ENCODE measurements at regions not wholly inside any gene's neighbourhood (a gene's known extent, or its start where the extent isn't known, plus 50 kb on each side); places are given as distances from the start of the nearest gene placed in this dataset.
A peak's percentile ranks its signal among the peaks of the same experiment; 100 is the strongest.

DNA sequence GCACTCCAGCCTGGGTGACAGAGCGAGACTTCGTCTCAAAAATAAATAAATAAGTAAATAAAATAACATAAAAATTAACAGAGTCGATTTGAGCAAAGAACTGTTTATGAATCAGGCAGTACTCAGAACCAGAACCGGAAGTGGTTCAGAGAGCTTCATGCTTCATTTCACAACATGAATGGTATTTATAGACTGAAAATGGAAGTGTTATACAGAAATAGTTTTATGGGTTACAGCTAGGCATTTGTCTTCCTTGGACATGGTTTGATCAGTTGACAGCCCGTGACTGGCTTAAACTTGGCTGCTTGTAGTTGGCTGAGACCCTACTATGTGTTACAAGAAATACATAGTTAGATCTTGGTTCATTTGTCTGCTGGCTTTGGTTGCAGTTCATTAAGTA lies 216.0 kb upstream of the MCTP2 start:
- DNase-seq (ENCODE audit: low spot score) = no peak
- FAIRE-seq = no peak

DNA sequence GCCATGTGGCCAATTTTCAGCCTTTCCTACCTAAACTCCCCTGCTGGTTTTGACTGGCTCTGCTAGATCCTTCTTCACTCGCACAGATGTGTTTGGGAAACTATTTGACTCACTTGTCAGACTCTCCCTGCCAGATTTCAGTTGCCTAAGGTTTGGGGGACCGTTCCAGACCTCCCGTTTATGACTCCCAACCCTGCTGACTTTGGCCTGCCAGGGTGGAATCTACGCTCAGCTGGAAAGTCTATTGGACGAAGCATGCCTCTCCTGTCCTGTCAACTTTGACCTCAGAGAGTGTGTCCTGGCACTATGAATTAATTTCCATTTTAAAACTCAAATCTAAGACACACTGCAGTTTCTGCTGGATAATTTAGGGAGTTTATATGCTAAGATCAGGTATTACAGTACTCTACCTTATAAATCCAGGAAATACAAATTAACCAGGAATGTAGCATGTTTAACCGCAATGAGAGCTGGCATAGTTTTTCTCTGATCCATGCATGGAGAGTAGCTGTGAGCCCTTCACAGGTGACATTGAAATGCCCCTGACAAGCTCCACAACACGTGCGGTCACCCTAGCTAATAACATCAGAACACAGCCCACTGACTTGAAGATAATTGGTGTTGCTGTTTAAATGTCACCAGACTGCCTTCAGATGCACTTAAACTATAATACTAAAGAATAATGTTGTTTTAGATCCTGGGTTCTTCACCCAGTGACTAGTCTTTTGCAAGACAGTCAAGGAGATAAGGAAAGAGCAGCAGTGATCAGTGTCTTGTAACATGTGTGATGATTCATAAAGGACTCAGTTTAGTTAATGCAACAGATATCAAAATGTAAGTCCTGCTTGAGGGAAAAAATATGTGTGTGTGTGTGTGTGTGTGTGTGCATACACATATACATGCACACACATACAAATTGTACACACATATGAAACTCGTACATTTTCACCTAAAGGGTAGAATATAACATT lies 223.0 kb upstream of the MCTP2 start:
- DNase-seq (ENCODE audit: low spot score) (no peak), FAIRE-seq (no peak)

DNA sequence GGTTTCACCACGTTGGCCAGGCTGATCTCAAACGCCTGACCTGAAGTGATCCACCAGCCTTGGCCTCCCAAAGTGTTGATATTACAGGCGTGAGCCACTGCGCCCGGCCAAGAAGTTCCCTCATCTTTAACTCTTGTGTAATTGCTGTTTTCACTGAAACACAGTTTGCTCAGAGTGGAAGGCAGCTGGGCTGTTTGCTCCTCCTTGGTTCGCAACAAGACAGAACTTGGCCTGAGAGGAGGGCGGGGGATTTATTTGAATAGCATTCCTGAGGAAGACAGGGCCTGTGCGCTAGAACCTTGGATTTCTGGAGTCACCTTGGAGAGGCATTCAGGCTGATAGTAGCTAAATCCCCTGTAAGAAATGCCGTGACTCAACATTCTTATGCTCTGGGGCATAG lies 226.7 kb upstream of the MCTP2 start:
- FAIRE-seq (no peak), DNase-seq (ENCODE audit: low spot score) (no peak)

DNA sequence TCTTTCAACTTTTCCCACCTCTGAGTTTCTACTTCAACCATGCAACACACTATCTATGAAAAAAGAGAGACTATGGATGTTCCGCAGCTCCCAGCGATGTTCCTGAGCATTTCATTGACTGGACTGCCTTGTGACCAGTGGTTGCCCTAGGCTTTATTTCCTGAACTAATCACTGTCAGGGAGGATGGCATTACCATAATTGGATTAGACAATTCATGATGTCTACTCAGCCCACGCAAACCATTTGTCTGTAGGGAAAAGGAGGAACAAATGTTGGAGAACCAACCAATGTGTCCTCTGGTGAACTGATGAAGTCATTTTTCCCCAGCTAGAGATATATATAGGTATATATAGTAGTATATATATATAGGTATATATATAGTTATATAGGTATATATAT lies 229.3 kb upstream of the MCTP2 start:
- FAIRE-seq (no peak), DNase-seq (ENCODE audit: low spot score) (no peak)

DNA sequence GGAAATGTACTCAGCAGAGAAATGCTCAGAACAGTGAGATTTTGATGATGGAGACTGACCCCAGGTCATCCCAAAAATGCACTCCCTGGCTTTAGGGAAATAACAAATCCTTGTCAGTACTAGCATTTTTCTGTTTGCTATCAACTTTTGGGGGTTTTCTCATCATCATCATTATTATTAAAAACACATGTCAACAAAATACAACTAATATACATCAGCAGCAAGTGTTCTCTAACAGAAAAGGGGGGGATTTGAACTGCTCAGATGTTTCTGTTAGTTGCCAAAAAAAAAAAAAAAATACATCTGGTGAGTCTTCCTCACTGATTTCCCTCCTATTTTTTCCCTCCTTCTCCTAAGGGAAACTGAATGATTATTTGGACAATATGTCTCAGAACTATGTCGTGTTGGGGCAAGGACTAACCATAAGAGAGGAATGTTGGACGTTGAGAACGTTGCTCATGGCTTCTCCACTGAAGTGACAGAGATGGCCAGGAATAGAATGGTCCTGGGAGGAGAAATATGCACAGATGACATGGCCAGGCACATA lies 230.0 kb upstream of the MCTP2 start:
- DNase-seq (ENCODE audit: low spot score) (no peak), FAIRE-seq (no peak)

DNA sequence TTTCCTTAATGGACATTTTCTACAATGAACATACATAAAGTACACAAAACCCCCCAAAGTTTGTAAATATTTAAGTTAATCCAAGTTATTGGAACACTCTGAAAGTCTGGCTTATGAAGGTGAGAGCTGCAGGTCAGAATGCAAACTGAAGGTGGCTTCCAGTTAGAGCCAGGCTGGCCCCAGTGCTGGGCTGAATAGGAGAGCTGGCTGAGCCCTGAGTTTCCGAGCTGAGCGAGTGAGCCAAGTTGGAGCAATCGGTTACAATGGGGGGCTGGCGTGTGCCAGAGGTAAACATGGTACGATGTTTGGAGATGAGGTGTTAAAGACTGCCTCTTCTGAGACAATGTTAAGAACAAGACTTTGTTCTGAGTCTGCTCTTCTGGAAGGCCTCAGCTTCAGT lies 230.8 kb upstream of the MCTP2 start:
- FAIRE-seq (no peak), DNase-seq (ENCODE audit: low spot score) (no peak)

DNA sequence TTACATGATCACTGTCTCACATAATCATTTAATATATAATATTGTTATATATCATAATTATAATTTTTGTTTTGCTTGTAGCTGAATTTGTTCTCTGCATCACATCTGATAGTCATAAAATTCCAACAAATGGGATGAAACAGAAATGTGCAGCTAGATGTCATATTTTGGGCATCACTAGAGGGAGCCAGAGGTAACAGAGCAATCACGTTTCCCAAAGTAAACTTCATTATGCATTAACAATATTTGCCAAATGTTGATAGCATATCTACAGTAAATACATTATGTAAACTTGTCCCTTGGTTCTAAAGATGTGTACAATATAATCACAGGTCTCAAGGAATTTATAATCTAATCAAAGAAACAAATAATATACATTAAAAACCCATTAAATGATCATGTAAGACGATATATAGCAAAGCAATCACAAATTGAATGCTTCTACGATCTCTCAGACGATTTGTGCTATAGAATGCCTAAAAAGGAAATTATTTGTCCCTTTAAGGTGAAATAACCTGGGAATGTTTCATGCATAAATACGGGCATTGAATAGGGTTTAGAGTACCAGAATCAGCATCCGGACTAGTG lies 234.2 kb upstream of the MCTP2 start:
- DNase-seq (ENCODE audit: low spot score) (no peak), FAIRE-seq (peak; percentile 67)

DNA sequence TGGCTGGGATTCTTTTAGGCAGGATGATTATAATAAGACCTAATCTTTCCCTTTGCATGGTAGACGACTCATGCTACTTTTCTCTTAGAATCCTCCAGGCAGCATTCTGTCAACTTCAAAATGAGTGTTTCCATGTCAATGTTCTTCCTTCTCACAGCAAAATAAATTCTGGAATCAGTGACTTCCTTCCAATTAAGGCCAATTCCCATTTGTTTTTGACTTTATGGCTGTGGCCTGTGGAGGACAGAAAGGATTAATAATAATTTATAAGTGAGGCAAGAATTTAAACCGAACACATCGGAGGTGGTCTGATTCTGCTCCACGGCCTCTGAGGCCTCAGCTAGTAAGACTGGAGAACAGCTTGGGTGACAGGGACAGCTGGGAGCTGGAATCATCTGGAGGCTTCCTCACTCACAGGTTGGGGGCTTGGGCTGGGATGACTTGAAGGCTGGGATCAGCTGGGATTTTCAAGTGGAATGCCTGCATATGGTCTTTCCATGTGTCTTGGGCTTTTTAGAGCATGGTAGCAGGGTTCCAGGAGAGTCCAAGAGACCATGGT lies 241.8 kb upstream of the MCTP2 start:
- FAIRE-seq (no peak), DNase-seq (ENCODE audit: low spot score) (no peak)

DNA sequence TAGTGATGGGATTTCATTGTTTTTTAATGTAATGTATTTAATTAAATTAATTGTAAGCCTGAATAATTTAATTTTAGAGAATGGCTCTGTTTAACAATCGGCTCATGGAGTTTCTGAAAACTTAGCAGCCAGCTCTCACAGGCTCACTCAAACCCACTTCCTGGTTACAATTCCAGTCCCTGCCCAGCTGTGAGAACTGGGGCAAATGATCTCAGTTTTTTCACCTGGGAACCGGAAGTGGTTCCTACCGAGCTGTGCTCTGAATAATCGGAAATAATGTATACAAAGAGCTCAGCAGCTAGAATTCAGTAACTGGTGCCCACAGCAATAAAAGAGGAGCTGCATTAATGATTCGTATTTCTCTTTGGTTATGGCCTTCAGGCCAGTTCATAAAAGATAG lies 244.3 kb upstream of the MCTP2 start:
- DNase-seq (ENCODE audit: low spot score) (no peak), FAIRE-seq (no peak)

DNA sequence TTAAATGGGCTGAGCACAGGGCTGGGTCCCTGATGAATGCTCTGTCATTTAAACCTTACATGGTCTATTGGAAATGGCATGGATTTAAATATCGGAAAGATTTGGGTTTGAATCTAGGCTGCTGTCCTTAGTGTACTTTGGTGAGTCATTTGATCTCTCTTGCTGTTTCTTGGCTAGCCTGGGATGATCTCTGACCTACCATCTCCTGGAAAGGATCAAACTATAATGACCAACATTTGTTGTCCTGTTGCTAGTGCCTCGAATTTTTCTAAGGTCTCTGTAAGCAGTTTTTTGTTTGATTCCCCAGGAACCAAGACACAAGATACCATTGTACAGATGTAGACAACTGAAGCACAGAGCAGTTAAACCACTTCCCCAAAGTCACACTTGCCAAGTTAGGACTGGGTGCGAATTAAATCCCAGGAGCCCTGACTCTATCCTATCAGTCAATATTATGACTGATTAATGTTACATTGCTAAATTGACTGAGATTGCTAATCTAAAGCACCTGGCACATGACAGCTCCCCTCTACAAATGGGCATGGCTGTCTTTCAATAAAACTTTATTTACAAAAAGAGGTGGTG lies 244.9 kb upstream of the MCTP2 start:
- FAIRE-seq (no peak), DNase-seq (ENCODE audit: low spot score) (no peak)

DNA sequence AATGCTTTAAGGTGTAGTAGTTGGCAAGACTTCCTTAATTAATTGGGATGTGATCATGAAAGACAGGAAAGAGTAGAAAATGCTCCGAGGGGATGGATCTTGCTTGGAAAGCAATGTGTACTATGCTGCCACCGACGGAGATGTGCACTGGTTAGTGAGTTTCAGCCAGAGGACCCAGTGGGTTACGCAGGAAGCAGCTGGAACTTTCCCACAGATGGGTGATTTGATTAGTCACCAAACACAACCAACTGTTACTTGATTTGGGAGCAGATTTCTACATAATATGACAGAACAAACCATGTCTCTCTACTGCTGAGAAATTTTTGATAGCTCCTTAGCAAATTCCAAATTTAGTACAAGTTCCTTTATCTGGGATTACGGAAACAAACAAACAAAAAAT lies 245.4 kb upstream of the MCTP2 start:
- no peak for FAIRE-seq

DNA sequence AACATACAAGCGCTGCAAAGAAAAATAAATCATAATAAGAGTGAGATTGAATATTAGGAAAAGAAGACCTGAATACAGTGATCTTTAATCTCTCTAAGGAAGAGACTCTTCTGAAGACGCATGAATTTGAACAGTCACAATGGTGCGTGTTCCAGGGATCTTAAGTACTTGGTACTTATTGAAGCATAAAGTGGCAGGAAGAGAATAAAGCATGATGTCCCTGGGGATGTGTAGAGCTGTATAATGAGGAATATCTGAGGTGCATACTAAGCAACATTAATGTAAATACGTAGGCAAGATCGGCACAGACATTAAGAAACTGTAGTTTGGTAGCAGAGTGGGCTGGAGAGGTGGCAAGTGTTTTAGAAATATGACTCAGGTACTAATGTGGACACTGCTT lies 246.2 kb upstream of the MCTP2 start:
- FAIRE-seq = no peak

More for the DNA sequence above, 245.4 kb upstream of the MCTP2 start:
- DNase-seq (ENCODE audit: low spot score) = no peak

DNA sequence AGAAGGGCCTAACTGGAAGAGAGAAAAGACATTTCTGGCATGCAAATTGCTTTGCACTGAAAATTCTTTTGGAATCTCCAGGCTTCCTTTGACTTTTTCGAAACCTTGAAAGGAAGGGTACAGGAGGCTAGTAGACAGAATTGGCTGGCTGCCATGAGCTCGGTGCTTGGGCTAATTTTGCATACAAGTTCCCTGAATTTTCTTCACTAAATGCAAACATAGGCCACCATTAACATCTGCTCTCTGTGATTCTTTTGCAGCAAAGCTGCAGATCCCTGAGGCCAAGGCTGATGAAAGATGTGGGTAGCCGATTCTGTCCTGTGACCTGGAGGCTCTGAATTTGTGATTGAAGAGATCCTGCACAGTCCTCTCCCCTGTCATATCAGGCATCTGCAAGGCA lies 247.8 kb upstream of the MCTP2 start:
- DNase-seq (ENCODE audit: low spot score) (no peak), FAIRE-seq (no peak)

More for the DNA sequence above, 246.2 kb upstream of the MCTP2 start:
- no peak for DNase-seq (ENCODE audit: low spot score)

DNA sequence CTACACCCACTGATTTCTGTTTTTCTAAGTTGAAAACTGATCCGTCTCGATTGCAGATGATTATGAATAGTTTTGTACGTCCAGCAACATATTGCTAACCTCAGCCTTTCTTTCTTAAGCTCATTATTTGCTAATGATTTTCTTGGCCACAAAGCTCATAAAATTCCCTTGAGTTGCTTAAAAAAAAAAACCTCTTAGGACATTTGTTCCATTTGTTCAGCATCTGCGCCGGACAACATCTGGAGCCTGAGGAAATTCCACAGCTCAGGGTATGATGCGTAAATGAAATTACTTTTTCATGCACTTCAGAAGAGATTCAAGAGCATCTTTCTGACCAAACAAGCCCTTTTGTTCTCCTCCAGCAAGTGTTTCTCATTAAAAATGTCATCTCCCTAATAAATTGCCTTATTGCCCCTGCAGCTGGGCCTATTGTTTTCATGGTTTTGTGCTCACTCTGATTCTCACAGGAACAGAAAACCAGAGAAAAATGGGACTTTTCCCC lies 249.1 kb upstream of the MCTP2 start:
- DNase-seq (ENCODE audit: low spot score) (no peak), FAIRE-seq (no peak)

DNA sequence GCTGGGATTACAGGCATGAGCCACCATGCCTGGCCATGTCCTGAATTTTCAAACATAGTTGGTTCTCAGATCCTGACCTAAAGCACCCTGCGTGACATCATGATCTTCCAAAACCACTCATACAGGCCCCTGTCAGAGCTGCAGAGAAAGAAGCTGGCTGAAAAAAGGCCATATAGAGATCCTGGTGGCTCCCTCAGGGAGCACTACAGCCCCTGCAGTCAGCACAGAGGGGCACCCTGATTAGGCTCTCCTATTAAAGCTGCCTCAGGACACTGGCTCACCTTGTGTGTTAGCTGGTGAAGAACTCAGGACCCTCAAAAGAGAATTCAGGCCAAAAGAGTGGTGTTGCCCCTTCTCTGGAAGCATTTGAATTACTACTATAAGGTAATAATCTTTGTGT lies 249.7 kb upstream of the MCTP2 start:
- DNase-seq (ENCODE audit: low spot score) = no peak
- no peak for FAIRE-seq

DNA sequence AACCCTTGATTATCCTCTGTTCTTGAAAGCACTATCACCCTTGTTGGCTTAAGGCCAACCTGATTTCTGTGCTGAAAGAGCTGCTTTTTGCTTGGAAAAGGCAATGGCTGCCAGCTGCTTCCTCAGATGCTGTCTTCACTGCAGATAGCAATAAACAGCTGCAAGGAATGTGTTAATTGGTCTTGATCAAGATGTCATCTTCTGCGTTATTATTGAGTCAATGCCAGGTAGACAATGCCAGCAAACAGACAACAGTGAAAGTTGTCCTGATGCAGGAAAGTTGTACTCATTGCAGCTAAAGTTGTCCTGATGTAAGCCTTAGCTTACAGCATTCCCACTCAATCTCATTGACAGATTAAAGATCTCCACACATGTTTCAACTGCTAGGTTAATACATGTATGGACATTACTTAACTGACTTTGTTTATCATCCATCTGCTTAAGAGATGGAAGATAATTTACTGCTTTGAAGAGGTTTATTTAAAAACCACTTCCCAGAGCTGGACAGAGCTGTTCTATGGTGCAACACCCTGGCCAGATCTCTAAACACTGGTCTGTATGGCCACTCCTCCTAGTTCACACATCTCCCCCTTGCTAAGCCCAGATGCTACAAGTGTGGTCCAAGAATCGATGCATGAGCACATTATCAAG lies 251.0 kb upstream of the MCTP2 start:
- no peak for DNase-seq (ENCODE audit: low spot score)
- no peak for FAIRE-seq

DNA sequence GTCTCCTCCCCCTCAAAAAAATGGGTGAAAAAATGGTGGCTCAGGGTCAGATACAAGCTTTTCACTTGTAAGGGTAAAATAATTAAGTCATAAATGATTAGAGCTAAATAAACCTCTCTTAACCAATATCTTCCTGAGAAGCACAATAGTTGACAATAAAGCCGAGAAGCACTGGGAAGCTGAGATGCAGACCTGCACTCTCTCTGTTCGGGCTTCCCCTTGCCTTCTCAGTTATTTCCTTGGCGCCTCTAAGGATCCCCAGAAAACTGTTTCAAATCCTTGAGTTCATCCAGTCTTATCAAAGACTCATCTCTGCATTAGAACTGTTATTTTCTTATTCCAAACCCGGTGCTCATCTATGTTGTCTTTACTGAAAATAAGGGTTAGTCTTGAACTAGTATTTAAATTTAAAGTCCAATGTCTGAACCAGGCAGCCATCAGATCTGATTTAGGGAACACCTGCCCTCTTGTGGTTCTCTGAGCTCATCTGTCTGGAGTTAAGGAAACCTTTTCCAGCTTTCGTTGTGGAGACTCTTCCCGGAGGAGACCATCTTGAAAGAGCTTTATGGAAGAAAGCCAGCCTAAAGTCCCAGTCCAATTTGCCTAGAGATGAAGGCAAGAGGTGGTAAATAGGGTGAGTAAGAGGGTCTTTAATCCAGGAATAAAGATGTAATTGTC lies 256.4 kb upstream of the MCTP2 start:
- DNase-seq (ENCODE audit: low spot score) (no peak), FAIRE-seq (no peak)

DNA sequence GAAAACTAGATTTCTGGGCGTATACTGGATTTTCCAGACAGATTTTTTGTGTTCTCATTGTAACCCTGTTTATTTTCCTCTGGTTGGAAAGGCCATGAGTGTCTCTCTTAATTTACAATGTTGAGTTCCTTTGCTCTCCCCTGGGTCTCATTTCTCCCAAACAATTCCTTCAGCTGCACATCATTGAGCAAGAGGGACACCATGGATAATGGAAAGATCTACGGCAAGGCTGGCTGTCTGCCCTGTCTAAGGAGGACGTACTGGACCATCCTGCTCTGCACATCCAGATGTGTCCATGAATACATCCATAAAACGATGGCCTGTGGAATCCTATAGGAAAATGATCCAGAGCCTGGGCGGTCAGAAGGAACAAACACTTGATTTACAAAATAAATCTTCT lies 258.1 kb upstream of the MCTP2 start:
- FAIRE-seq = no peak
- DNase-seq (ENCODE audit: low spot score) = no peak

DNA sequence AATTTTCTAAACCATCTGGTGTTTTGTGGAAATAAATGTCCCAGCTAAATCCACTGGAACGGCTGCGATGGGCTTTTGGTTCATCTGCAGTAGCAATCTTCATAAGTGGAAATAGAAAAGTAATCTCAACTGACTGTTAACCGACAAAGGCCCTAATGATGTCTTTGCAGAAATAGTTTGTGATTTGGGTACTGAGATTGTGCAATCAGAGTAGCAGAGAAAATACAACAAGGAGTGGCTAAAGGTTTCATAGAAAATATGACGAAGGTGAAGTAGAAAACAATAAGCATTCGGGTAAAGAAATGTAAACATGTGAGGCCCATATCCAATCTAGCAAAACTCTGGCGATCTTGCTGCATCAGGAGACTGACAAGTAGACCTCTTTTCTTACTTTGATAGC lies 262.6 kb upstream of the MCTP2 start:
- FAIRE-seq (no peak), DNase-seq (ENCODE audit: low spot score) (no peak)

DNA sequence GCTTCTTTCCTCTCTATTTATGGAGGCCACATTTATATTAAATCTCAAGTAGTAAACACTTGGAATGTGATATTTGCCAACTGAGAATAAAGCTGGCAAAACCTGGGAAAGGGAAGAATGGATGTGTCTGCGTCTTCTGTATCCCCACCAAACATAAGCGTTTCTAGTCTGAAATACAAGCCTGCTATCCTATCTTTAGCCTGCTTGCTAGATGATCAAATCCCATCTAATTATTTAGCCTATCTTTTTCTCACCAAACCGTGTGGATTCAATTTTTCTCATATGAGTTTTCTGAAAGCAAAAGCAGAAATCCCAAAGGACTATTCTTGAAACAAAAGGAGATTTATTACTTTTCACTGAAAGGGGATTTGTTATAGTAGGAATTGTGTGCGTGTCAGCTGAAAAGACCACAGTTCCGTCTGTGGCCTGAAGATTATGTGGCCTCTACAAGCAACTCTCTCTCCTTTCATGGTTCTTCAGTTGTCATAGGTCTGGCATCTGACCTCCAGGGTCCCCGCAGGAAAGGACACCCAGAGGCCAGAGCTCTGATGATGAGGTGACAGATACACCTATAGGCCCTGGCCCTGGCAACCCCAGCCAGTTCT lies 266.0 kb upstream of the MCTP2 start:
- no peak for DNase-seq (ENCODE audit: low spot score)
- FAIRE-seq = no peak

All from RCC 7860 (cell line).